OCI-LY7 (cell line): ENCODE measurements at regions not wholly inside any gene's neighbourhood (a gene's known extent, or its start where the extent isn't known, plus 50 kb on each side); places are given as distances from the start of the nearest gene placed in this dataset.

Experiments used
- EZH2phosphoT487 ChIP-seq: fragments of 200-600 bp; sonication (generic); IDR thresholded peaks from 2 replicates; pipeline ENCODE4 v1.6.1; 2018; ENCODE audit warnings: low read depth, borderline replicate concordance, mild to moderate bottlenecking, mixed run types, antibody characterized with exemption, low read length, moderate library complexity, mixed read lengths
- TF ChIP-seq, protein P1 (sequence below): fragments of 200-600 bp; sonication (generic); conservative IDR thresholded peaks from 2 replicates; pipeline ENCODE4 v1.5.1; 2014; ENCODE audit warnings: mild to moderate bottlenecking, antibody characterized with exemption, low read length, moderate library complexity, mixed read lengths

DNA sequence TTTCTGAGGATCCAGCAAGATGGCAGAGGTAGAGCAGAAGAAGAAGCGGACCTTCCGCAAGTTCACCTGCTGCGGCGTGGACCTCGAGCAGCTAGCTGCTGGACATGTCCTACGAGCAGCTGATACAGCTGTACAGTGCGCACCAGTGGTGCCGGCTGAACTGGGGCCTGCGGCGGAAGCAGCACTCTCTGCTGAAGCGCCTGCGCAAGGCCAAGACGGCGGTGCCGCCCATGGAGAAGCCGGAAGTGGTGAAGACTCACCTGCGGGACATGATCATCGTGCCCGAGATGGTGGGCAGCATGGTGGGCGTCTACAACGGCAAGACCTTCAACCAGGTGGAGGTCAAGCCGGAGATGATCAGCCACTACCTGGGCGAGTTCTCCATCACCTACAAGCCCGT, 125.8 kb downstream of the LRIG2 start:
- TF ChIP-seq, protein P1, sequence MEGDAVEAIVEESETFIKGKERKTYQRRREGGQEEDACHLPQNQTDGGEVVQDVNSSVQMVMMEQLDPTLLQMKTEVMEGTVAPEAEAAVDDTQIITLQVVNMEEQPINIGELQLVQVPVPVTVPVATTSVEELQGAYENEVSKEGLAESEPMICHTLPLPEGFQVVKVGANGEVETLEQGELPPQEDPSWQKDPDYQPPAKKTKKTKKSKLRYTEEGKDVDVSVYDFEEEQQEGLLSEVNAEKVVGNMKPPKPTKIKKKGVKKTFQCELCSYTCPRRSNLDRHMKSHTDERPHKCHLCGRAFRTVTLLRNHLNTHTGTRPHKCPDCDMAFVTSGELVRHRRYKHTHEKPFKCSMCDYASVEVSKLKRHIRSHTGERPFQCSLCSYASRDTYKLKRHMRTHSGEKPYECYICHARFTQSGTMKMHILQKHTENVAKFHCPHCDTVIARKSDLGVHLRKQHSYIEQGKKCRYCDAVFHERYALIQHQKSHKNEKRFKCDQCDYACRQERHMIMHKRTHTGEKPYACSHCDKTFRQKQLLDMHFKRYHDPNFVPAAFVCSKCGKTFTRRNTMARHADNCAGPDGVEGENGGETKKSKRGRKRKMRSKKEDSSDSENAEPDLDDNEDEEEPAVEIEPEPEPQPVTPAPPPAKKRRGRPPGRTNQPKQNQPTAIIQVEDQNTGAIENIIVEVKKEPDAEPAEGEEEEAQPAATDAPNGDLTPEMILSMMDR: no peak
- TF ChIP-seq EZH2phosphoT487: no peak
